ENCODE measurements at regions not wholly inside any gene's neighbourhood (a gene's known extent, or its start where the extent isn't known, plus 50 kb on each side); places are given as distances from the start of the nearest gene placed in this dataset.

GRCh38 chr11:112470355-112470754 is 209.7 kb upstream of the PLET1 start:
- DNase-seq: no peak

DNA sequence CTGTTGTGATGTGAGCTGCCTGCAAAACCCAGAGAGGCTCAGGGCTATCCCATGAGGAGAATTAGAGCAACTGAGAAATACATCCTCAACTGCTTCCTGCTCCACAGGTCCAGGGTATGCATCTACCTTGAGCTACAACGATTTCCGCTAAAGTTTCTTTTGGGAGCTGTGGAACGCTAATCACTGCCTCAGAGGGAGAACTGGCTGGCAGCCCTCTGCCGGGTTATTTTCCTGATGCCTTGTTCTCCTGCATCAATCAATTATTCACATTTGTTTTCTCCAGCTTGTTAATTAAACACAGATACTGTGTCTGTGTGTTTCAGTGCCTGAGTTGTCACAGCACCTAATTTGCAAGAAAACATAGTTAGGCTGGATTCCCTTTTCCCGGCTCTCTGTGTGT is 211.1 kb upstream of the PLET1 start:
- no peak for DNase-seq

DNA sequence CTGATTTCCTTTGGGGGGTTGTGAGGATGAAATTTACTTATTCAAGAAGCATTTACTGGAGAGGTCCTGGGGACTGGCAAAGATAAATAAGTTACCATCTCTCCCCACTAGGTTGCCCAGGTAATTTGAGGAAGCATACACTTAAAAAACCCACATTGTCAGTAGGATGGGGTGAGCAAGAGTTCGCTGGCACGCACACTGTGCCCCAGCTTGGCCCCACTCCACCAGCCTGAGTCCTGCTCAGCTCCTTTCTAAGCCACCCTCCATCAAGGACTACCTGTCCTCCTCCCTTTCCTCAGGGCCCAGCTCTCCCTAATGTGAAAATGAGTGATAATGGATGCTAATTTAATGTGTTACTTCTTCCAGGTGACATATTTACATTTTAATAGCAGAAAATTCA is 216.5 kb upstream of the PLET1 start:
- DNase-seq: no peak

- DNase-seq: no peak
Observed at GRCh38 chr11:112477581-112478317, 217.1 kb upstream of the PLET1 start.

DNA sequence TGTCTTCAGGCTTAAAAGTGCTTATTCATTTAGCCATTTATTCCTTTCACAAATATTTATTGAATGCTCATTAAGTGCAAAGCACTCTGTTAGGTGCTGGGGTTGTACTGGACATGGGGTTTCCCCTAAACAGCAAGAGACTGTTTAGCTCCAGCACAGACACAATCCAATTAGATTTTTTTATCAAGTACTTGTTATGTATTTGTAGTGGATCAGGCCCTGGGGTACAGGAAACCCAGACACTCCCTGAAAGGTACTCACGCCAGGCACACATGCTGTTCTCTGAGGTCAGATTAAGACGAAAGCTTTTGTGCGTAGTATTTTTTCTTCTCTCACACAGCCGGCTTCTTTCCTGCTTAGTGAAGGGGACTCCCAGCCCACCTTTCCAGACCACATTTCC is 218.1 kb upstream of the PLET1 start:
- no peak for DNase-seq

DNA sequence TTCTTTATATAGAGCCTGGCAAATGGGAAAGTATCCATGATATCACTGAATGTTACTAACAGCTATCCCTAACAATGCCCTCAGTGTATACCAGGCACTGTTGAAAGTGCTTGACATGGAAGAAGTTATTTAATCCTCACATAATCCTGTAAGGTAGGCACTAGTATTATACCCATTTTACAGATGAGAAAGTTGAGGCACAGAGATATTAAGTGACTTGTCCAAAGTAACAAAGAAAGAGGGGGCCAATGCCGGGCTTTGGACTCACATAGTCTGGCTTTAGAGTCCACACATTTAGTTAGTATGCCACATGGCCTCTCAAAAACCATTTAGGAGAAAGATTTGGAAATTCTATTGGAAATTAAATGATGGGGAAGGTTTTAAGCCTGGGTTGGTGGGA is 220.8 kb upstream of the PLET1 start:
- no peak for DNase-seq

- no peak for DNase-seq
Observed at GRCh38 chr11:112481893-112482292, 221.2 kb upstream of the PLET1 start.

DNA sequence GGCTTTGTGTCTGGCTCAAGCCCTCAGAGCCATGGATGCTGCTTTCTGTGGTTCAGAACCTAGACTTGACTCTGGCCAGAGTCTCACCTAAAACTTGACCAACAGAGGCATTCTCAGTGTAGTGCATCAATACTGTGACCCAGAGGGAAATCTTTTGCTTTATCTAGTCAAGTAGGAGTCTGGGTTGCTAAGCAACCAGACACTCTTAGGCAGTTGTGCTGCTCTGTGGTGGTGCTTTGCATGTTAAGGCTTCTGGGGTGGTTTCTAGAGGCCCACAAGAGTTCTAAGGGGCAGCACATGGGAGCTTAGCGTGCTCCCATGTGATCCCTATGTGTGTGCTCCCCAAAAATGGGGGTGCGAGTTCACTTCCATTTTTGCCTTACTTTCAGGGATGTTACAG is 224.6 kb upstream of the PLET1 start:
- DNase-seq: no peak

DNA sequence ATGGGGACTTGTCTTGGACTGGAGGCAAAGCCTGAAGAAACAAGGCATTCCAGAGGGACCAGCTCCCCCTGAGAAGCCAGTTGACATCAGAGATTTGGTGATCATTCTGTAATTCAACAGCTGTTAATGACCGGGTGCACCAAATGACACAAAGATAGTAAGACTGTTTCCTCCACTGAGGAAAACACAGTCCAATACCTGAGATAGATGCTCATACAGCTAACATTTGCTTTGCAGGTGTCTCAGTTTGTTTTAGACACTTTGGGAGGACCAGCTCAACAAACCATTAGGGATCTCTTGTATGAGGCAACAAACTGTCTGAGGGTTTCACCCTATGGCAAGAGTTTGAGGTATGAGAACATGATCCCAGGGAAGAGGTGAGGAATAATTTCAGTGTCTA is 237.2 kb upstream of the PLET1 start:
- DNase-seq: no peak

DNA sequence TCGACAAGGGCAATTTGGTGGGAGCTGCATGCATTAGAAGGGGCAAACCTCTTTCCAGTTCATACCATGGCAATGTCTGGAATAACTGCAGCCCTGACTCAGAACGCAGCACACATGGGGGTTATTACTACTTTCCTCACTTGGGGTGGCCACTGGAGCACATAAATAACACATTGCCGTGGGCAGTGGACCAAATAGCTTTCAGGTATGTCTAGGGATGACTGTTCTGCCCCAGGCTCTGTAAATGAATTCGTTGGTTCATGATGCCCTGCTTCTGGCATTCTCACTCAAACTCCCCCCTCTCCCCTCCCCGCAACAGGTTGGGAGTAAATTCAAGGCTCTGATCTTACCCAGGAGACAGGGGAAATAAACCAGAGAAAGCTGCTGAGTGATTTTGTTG is 238.0 kb upstream of the PLET1 start:
- DNase-seq: no peak

DNA sequence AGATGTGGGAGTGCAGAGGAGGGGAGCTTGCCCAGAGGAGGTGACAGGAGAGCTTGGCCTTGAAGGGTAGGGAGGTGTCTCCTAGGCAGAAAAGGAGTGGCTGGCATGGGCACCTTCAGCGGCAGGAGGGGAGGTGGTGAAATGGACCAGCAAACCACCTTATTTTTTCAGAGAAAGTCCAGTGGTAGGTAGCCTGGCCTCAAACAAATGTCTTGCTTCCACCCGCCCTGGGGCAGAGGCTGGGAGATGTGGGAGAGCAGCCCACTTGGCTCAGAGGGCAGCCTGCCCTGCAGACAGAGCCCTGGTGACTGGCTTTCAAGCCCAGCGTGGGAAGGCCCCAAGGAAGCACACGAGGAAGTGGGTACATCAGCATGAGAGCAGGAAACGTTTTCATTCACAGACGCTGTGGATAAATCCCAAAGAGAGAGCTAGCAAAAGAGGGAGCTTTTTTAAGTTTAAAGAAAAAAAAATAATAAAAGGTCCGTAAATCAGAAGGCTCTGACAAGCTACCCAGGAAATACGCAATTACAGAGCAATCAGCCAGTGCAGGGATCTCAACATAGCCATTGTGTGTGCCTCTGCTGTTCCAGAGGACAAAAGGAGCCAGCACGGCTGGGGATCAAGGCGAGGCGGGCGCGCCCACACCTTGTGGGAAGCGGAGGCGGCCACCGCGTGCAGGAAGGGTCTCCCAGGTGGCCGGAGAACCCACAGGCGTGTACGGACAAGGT is 238.7 kb upstream of the PLET1 start:
- no peak for DNase-seq

- no peak for DNase-seq
Observed at GRCh38 chr11:112499881-112500204, 239.2 kb upstream of the PLET1 start.

DNA sequence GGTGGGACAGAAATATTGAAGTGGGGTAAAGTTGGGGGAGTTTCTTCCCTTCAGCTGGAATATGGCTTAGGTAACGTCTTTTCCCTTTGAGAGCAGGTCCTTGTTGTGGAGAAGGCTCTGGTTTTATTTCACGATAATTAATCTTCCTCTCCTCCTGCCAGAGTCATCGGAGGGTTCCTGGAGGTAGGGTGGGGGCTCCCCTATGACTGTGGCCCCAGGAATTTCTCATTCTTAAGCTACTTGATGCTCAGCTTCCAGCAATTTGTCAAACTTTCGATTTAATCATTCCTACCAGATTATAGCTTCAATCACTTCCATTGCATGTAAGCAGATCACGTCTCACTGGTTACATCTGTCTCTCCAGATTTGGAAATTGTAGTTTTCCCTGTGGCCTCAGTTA is 242.8 kb upstream of the PLET1 start:
- DNase-seq: no peak

- DNase-seq: no peak
Observed at GRCh38 chr11:112504056-112504455, 243.4 kb upstream of the PLET1 start.

DNA sequence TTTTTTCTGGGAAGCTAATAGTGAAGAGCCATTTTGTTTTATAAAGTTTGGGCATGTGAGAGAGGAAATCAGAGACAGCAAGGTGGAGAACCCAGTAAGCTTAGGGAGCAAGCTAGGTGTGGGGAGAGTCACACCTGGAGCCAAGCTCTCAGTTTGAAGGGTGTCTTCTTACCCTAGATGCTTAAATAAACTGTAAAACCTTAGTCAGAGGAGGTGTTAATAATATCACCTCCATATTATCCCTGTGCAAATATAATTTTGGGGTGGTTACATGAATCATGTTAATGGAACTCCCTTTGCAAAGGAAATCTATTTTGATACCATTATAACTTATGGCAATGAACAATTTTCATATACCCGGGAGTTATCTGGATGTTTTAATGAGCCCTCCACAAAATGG is 246.2 kb upstream of the PLET1 start:
- DNase-seq: no peak

DNA sequence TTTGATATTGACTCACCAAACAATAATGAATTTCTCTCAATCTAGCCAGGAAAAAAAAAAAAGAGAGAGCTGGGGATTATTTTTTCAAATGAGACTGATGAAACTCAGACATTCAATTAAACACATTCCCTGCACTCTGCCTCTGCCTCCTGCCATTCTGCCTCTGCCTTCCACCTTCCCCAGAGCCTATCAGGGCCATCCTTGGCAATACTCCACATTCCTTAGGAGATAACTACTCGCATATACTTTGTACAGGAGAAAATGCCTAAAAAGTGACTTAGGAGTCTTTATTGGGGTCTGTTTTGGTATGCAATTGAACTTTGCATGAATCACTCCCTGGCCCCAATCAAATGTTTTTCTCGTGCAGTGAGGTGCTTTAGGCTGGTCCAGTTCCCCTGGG is 246.6 kb upstream of the PLET1 start:
- DNase-seq: no peak

DNA sequence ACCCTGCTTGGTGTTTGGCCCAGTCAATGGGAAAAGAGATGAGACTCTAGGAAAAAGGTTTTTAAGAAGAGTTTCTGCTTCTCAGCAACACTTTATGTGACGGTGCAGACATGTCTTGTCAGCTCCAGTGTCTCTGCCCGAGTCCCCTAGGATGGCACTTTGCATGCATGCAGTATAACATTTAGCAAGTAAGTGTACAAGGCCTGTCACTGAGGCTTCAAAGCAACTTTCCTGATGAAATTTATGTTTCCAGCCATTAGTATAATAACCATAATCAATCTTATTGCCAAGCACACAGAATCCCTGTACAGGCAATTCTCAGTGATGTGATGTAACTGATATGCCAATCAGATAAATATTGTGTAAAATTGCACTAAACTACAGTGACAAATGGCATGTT is 248.1 kb upstream of the PLET1 start:
- no peak for DNase-seq

GRCh38 chr11:112509300-112509699 is 248.6 kb upstream of the PLET1 start:
- no peak for DNase-seq

DNA sequence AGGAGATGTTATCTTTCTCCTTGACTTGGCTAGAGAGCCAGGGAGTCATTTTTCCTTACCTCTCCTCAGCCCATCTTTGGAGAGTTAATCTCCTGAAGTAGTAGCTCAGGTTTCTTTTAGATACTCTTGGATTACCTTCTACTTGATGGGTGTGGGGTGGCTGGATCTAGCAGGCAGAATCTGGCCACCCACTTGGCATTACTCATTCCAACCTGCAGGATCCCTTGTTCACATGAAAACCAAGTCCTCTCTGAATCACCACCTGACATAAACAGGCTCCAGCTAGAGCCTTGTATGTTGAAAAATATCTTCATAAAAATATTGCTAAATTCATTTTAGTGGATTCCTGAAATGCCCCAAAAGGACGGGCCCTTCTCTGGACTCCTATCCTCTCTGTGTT is 250.6 kb upstream of the PLET1 start:
- DNase-seq: no peak

GRCh38 chr11:112511911-112512310 is 251.3 kb upstream of the PLET1 start:
- DNase-seq: no peak

GRCh38 chr11:112513417-112513816 is 252.8 kb upstream of the PLET1 start:
- DNase-seq: no peak

DNA sequence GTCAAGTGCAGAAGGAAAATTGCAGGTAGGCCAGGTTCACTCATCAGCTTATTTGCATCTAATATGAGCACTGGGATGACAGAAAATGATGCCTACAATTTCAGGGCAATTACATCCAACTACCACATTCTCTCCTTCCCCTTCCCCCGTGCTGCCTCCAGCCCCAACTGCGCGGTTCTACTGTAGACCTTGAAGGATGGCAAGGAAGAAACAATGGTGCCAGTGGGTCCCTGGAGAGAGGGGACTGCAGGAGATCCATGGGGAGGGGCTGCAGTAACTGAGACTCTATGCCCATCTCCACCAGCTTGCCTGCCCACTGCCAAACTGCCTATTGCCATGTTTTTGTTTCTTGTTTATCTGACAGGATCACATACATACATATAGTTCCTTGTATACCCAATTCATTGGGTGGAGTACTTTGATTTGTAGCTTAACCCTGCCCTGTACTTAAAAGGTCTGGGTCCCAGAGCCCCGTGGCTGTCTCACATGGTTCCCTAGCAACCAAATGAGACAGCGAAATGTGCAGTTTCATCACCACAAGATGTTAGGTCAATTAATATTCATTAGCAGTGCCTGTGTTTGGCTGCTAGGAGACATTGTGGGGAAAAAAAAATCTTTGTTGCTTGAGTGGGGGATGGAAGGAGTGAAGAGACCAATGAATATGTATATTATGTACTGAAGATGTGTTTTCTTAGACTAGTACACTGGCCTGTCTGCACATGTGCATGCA is 253.5 kb upstream of the PLET1 start:
- no peak for DNase-seq

DNA sequence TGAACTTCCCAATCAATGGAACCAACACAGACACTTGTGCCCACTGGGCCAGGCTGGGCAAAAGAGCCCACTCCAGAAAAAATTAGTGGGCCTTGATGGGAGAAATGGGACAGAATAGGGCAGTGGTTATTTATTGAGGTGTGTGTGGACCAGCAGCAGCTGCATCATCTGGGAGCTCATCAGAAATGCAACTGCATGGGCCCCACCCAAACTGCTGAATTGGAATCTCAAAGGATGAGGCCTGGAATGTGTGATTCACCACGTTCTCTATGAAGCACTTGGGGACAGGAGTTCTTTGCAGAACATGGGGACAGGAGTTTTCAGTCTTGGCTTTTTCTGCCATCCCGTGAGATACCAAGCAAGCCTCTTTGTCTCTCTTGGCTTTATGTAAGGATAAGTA is 255.6 kb upstream of the PLET1 start:
- DNase-seq: no peak

DNA sequence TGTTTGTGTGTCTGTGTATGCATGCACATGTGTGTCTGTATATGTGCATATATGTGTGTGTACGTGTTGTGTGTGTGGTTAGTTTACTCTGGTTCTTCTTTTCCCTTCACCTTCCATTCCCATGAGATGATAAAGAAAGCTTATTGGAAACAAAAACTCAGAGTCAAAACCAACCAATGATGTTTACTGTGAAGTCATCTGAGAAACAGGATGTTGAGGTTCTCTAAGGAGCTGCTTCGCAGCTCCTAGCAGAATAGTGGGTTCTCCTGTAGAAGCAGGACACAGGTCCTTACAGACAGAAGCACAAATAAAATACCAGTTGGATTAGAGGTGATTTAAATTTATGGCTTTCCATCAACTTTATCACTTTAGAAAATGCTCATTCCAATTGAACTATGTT is 256.1 kb upstream of the PLET1 start:
- no peak for DNase-seq
